Activated CD4-positive, alpha-beta T cell treated with anti-CD3 and anti-CD28 coated beads, Interleukin-2, Interleukin-6, amounts not matched to agents 100 ng/mL and 50 ng/mL, durations not matched to agents 16 hours and 8 hours (primary cell): ENCODE measurements at regions not wholly inside any gene's neighbourhood (a gene's known extent, or its start where the extent isn't known, plus 50 kb on each side); places are given as distances from the start of the nearest gene placed in this dataset.

Experiments used
- DNase-seq: peaks from one replicate; pipeline ENCODE4 v3.0.0-alpha.2; 2020

GRCh38 chr2:200054681-200055468 is 99.5 kb downstream of the MAIP1 start:
- no peak for DNase-seq

DNA sequence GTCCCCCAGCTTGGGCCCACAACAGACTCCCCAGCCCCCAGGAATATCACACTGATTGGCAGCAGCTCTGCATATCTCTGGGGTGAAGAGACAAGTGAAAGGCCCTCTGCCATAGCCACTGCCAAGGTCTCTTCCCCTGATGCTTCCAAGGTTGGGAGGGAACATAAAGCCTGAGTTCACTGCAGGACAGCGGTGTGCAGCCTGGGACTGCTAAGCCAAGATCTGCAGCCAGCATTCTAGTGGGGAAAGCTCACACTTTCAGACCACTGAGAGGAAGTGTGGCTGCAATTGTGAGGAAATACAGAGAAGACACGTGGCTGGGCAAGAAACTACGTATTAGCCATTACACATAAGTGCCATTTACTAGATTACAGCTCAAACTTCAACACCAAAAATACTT is 100.7 kb downstream of the MAIP1 start:
- no peak for DNase-seq

- no peak for DNase-seq
Observed at GRCh38 chr2:200063155-200063554, 107.8 kb downstream of the MAIP1 start.

- no peak for DNase-seq
Observed at GRCh38 chr2:200064879-200065278, 109.5 kb downstream of the MAIP1 start.

DNA sequence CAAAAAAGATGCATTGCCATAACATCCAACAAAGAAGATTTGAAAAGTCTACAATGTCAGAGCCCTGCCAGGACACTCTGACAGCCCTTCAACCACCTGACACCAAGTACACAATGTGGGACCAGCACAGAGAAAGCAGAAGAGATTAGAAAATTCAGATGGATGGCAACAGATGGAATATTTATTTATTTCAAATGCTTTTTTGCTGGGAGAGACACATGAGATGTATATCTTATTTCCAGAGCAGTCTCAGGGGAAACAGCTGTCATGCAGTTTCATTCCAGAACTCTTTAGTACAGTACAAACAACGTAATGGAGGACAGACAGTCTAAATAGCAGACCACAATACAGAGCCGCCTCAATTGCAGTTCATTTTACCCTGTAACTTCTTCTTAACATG is 110.1 kb downstream of the MAIP1 start:
- DNase-seq = no peak

DNA sequence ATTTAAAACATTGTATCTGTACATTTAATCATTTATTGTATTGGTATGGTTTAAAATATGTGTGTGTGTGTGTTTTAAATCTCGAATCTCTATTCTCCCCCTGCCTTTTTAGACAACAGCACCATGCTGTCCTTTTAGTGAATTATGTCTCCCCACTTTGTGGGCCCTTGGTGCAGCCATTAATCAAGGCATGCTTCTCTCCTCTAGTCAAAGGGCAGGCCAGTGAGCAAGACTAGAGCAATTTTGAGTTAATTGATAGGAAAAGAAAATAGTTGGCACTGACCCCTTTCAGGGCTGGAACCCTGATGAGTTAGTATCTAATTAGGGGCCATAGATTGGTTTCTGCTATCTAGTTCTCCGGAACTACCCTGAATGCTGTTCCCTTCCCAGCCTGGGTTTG is 111.0 kb downstream of the MAIP1 start:
- no peak for DNase-seq

DNA sequence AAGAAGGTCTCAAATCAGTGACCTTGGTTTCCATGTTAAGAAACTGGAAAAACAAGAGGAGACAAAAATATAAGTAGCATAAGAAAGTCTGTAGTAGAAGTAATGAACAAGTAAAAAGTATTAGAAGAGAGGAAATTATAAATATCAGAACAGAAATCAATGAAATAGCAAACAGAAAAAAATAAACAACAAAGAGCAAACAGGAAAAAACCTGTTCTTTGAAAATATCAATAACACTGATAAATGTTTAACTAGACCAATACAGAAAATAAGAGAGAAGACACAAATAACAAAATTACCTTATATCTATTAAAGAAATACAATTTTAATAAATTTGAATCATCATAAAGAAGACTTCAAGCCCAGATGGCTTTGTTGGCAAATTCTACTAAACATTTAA is 113.3 kb downstream of the MAIP1 start:
- no peak for DNase-seq

DNA sequence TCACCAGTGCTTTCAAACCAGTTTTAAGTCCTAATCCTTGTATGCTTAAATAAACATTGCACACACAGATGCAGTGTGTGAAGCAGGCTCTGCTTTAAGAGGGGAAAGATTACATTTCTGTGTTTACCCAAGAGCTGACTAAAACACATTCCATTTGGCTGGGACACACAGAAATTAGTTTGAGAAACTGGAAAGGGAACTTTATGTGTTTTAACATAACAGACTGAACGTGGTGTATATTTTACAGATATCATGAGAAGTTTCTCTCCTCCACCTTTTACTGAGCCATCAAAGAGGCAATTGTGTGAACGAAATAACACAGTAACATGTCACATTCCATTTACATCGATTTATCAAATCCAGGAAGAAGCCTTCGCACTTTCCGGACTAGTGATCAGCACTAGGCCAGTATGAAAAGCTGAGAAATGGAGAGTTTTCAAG is 121.8 kb downstream of the MAIP1 start:
- no peak for DNase-seq

- DNase-seq = no peak
Observed at GRCh38 chr2:200077838-200078237, 122.5 kb downstream of the MAIP1 start.

- no peak for DNase-seq
Observed at GRCh38 chr2:200079356-200079755, 124.0 kb downstream of the MAIP1 start.

- DNase-seq = no peak
Observed at GRCh38 chr2:200081236-200081635, 125.9 kb downstream of the MAIP1 start.

DNA sequence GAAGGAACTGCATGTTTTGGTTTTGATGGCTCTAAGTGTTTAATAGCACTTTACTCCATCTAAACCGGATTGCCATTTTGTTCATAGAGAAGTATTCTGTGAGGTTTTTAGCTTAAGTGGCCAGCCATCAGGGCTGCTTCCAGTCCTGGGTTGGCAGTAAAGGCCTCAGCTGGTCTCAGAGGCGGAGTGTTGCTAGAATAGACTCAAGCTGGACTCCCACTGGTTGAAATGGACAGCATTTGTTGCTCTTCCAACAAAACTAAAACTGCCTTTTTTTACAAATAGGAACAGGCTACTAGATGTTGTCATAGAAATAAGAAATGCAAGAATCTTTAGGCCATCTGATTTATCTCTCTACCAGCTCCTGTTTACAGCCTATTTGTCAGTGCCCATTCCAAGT is 126.4 kb downstream of the MAIP1 start:
- no peak for DNase-seq

- no peak for DNase-seq
Observed at GRCh38 chr2:200084036-200084435, 128.7 kb downstream of the MAIP1 start.

DNA sequence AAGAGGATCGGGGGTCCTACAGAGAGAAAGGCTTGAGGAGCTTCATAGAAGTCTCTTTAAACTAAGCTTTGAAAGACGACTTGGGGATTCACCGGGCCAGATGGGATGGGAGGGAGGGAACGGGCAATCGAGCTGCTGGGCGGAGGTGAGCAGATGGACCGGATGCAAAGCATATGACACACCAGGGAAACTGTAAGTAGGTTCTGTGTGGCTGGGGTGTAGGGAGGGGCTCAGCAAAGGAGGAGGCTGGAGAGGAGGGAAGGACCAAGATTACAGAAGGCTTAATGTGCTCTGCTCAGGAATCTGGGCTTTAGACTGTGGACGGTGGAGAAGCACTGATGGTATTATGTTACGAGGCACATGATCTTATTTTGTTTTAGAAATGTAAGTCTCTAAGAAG is 131.5 kb downstream of the MAIP1 start:
- DNase-seq = no peak

DNA sequence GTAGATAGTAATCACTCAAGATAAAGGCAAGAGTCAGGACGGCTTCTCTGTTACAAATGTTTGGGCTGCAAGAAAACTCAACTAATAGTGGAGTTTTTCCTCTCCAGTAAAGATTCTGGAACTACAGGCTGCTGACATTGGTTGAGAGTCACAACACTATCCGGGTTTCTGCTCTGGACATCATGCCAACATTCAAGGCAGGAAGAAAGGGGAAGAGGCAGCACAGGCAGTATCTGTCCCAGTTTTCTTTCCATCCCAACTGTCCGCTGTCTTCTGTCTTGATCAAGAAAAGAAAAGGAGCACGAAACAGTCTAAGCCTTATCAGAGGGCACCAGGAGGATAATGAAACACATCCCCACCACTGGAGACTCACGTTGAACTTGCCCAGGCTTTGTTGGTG is 132.1 kb downstream of the MAIP1 start:
- DNase-seq = no peak

GRCh38 chr2:200089040-200089755 is 133.8 kb downstream of the MAIP1 start:
- DNase-seq = no peak

DNA sequence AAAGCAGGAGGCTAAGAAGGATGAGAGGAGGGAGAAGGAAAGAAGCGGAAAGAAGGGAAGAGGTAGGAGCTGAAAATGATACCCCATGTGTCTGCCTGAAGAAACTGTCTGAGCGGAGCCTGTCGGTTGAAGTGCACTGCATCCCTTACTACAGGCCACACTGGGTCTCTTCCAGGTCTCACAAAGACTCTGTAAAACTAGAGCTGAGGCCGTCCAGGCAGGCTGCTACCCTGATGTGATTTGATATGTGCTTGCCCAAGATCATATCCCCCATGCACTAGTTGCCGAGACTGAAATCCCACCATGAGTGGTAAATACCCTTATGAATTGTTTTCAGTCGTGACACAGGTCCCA is 134.4 kb downstream of the MAIP1 start:
- DNase-seq = no peak

DNA sequence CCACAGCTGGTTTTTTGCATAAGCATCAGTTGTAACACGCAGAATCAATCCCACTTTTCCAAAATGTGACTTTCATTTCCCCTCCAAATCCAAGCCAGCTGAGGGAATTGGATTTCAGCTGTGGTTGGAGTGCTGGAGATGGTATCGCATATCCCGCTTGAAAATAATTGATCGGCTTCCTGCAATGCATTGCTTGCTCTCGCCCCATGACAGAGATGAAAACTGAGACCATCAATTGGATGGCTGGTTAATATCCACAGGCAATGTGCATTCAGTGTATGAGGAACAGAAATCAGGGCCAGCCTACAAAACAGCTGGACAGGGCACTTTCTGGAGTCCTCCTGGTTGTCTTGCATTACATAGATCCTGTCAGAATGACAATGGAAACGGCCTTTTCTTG is 135.3 kb downstream of the MAIP1 start:
- DNase-seq = no peak

DNA sequence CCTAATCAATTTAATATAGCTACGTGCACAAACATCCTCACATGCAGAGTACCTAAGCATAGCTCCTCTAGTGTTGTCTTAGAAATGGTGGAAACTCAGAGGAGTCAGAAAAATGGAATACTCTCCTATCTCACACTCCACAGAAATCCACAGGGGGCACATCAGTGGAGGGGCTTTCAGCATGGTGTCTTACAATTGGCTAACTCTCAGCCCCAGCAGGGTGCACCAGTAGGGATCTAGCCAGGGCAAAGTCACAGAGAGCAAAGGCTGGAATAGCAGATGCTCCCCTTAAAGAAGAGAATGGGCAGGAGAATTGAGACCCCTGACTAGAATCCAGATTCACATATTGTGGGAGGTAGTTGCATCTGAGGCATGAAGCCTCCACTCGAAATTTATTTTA is 135.7 kb downstream of the MAIP1 start:
- no peak for DNase-seq

- DNase-seq = no peak
Observed at GRCh38 chr2:200092235-200092634, 136.9 kb downstream of the MAIP1 start.

- DNase-seq = no peak
Observed at GRCh38 chr2:200095436-200095835, 140.1 kb downstream of the MAIP1 start.

DNA sequence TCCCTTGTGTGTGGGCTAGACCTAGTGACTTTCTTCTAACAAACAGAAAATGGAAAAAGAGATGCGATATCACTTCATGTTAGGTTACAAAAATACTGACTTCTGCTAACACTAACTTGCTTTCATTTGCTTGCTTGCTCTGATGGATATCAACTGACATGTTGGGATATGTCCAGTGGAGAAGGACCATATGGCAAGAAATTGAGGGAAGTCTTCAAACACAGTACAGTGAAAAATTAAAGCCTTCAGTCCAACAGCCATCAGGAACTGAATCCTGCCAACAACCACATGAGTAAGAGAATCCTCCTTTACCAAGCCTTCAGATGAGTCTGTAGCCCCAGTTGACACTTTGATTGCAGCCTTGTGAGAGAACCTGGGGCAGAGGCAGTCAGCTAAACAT is 143.9 kb downstream of the MAIP1 start:
- DNase-seq = no peak

GRCh38 chr2:200100027-200100426 is 144.6 kb downstream of the MAIP1 start:
- no peak for DNase-seq

- DNase-seq = no peak
Observed at GRCh38 chr2:200101922-200102321, 146.5 kb downstream of the MAIP1 start.

DNA sequence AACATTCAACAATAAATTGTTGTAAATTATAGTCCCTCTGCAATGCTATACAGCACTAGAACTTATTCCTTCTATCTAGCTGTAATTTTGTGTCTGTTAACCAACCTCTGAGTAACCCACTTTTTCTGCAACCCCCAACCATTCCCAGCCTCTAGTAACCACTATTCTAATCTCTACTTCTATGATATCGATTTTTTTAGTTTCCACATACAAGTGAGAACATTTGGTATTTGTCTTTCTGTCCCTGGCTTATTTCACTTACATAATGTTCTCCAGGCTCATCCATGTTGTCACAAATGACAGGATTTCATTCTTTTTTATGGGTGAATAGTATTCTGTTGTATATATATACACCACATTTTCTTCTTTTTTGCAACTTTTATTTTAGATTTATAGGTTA is 147.6 kb downstream of the MAIP1 start:
- no peak for DNase-seq
